H1 (cell line): ENCODE measurements at regions not wholly inside any gene's neighbourhood (a gene's known extent, or its start where the extent isn't known, plus 50 kb on each side); places are given as distances from the start of the nearest gene placed in this dataset.

Experiments
- CTCF ChIA-PET: fragments of 300-600 bp; sonication (Branson Sonifier 250); formaldehyde crosslinking; loops from one replicate; lab custom pipeline; 2021; ENCODE audit not compliant: partially characterized antibody; lab: Charles Lee
- POLR2A ChIA-PET: fragments of 300-600 bp; sonication (Branson Sonifier 250); formaldehyde crosslinking; loops from one replicate; lab custom pipeline; 2021; ENCODE audit warnings: inconsistent platforms; ENCODE audit not compliant: partially characterized antibody; lab: Charles Lee
- DNase-seq, 2 experiments: peaks; one replicate each; pipeline versions ENCODE4 v3.0.0 to v3.0.0-alpha.2; 2010 to 2022; ENCODE audit warnings: low spot score in 2 of 2, low read depth in 1 of 2, mixed read lengths in 1 of 2
- FAIRE-seq: peaks from 2 replicates; lab custom pipeline; 2011; peaks lifted over from hg19 to GRCh38; lab: Jason Lieb, UNC
- H2AFZ ChIP-seq: 2 replicates; pipeline ENCODE4 v1.8.1; 2012; ENCODE audit warnings: low read length, inconsistent platforms
- H2AK5ac ChIP-seq: 2 replicates; pipeline ENCODE4 v1.6.1; 2013; ENCODE audit warnings: low read depth, low read length
- H2BK120ac ChIP-seq: replicated peaks from 2 replicates; pipeline ENCODE3; 2013; ENCODE audit warnings: low read depth, low read length, inconsistent platforms
- H2BK12ac ChIP-seq: 2 replicates; pipeline ENCODE4 v1.6.1; 2013; ENCODE audit warnings: low read depth, low read length
- H2BK15ac ChIP-seq: 2 replicates; pipeline ENCODE4 v1.6.1; 2013; ENCODE audit warnings: low read length
- H2BK20ac ChIP-seq: 2 replicates; pipeline ENCODE4 v1.6.1; 2013; ENCODE audit warnings: low read length
- H2BK5ac ChIP-seq: 2 replicates; pipeline ENCODE4 v1.6.1; 2013; ENCODE audit warnings: low read depth, low read length
- H3K14ac ChIP-seq: 2 replicates; pipeline ENCODE4 v1.6.1; 2013; ENCODE audit warnings: inconsistent platforms; ENCODE audit not compliant: insufficient read length
- H3K18ac ChIP-seq: 2 replicates; pipeline ENCODE4 v1.6.1; 2013; ENCODE audit warnings: low read length; ENCODE audit errors: extremely low read depth
- H3K23ac ChIP-seq: 2 replicates; pipeline ENCODE4 v1.6.1; 2013; ENCODE audit warnings: inconsistent platforms; ENCODE audit not compliant: insufficient read length
- H3K23me2 ChIP-seq: 2 replicates; pipeline ENCODE4 v1.6.1; 2013; ENCODE audit warnings: low read depth, low read length
- H3K27ac ChIP-seq: 2 replicates; pipeline ENCODE4 v1.6.1; 2011; ENCODE audit warnings: low read depth, low read length, inconsistent platforms
- H3K27me3 ChIP-seq, 4 experiments: replicated peaks in 1 of 4; 1 replicate in 1 of 4; 2 replicates in 3 of 4; pipeline versions ENCODE4 v1.6.1 to v1.8.1; 2011 to 2013; ENCODE audit warnings: low read length in 3 of 4, mild to moderate bottlenecking in 3 of 4, inconsistent platforms in 2 of 4, mixed read lengths in 2 of 4, moderate library complexity in 1 of 4; ENCODE audit not compliant: control insufficient read depth in 3 of 4, insufficient read depth in 3 of 4; ENCODE audit errors: extremely low read depth in 1 of 4
- H3K36me3 ChIP-seq, 4 experiments: 2 replicates each; pipeline versions ENCODE4 v1.6.1 to v1.8.1; 2011 to 2013; ENCODE audit warnings: mild to moderate bottlenecking in 4 of 4, low read length in 3 of 4, moderate library complexity in 2 of 4, control low read depth in 1 of 4, inconsistent platforms in 1 of 4; ENCODE audit not compliant: insufficient read depth in 4 of 4, control insufficient read depth in 2 of 4
- H3K4ac ChIP-seq: replicated peaks from 2 replicates; pipeline ENCODE3; 2013; ENCODE audit warnings: low read length, low read depth, mixed read lengths, inconsistent platforms; ENCODE audit not compliant: insufficient read length
- H3K4me1 ChIP-seq, 4 experiments: replicated peaks in 1 of 4; 1 replicate in 1 of 4; 2 replicates in 3 of 4; pipeline versions ENCODE4 v1.6.1 to v1.8.1; 2011 to 2013; ENCODE audit warnings: low read length in 3 of 4, inconsistent platforms in 2 of 4, mixed read lengths in 1 of 4; ENCODE audit not compliant: insufficient read depth in 4 of 4, control insufficient read depth in 3 of 4
- H3K4me2 ChIP-seq, 2 experiments: 2 replicates each; pipeline versions ENCODE4 v1.6.1 to v1.8.1; 2011 to 2013; ENCODE audit warnings: low read depth in 2 of 2, low read length in 2 of 2, control low read depth in 1 of 2, inconsistent platforms in 1 of 2, mild to moderate bottlenecking in 1 of 2; ENCODE audit not compliant: insufficient read depth in 1 of 2
- H3K4me3 ChIP-seq, 4 experiments: fragments of 200-600, 300-600 bp in 1 of 4; sonication (generic), shearing (Covaris generic), sonication (Bioruptor Twin) in 1 of 4; 2 replicates each; pipeline versions ENCODE4 v1.5.1 to v1.8.1; 2011 to 2016; ENCODE audit warnings: low read length in 4 of 4, low read depth in 3 of 4, control low read depth in 2 of 4, inconsistent platforms in 2 of 4, mild to moderate bottlenecking in 2 of 4, mixed read lengths in 1 of 4, moderate library complexity in 1 of 4; ENCODE audit not compliant: insufficient read depth in 2 of 4; ENCODE audit errors: extremely low read depth in 1 of 4
- H3K56ac ChIP-seq: replicated peaks from 2 replicates; pipeline ENCODE3; 2013; ENCODE audit warnings: low read depth, mild to moderate bottlenecking, mixed read lengths, low read length, inconsistent platforms; ENCODE audit not compliant: insufficient read length
- H3K79me1 ChIP-seq: 2 replicates; pipeline ENCODE4 v1.6.1; 2013; ENCODE audit warnings: low read depth, low read length, control low read depth
- H3K79me2 ChIP-seq, 2 experiments: 2 replicates each; pipeline versions ENCODE4 v1.6.1 to v1.8.1; 2012 to 2013; ENCODE audit warnings: low read length in 2 of 2, mild to moderate bottlenecking in 2 of 2, inconsistent platforms in 1 of 2; ENCODE audit not compliant: insufficient read depth in 2 of 2, control insufficient read depth in 1 of 2
- H3K9ac ChIP-seq, 4 experiments: replicated peaks in 1 of 4; 1 replicate in 1 of 4; 2 replicates in 3 of 4; pipeline versions ENCODE4 v1.6.1 to v1.8.1; 2011 to 2013; ENCODE audit warnings: low read depth in 3 of 4, low read length in 3 of 4, control low read depth in 2 of 4, mild to moderate bottlenecking in 2 of 4, moderate library complexity in 2 of 4, inconsistent platforms in 1 of 4; ENCODE audit errors: extremely low read depth in 1 of 4
- H3K9me3 ChIP-seq, 2 experiments: 2 replicates each; pipeline versions ENCODE4 v1.6.1 to v1.8.1; 2012 to 2013; ENCODE audit warnings: mild to moderate bottlenecking in 2 of 2, moderate library complexity in 2 of 2, control low read depth in 1 of 2, inconsistent platforms in 1 of 2, low read depth in 1 of 2, low read length in 1 of 2, mixed read lengths in 1 of 2; ENCODE audit not compliant: insufficient read depth in 2 of 2
- H4K20me1 ChIP-seq, 2 experiments: replicated peaks in 1 of 2; 2 replicates each; pipeline versions ENCODE3 to v1.8.1; 2011 to 2013; ENCODE audit warnings: inconsistent platforms in 2 of 2, low read length in 2 of 2, mild to moderate bottlenecking in 1 of 2; ENCODE audit not compliant: insufficient read depth in 2 of 2, control insufficient read depth in 1 of 2
- H4K5ac ChIP-seq: 2 replicates; pipeline ENCODE4 v1.6.1; 2013; ENCODE audit warnings: low read length, low read depth, mixed read lengths, inconsistent platforms; ENCODE audit not compliant: insufficient read length
- H4K8ac ChIP-seq: 2 replicates; pipeline ENCODE4 v1.8.0; 2013; ENCODE audit warnings: mild to moderate bottlenecking, moderate library complexity, low read length, inconsistent platforms; ENCODE audit not compliant: insufficient read depth; ENCODE audit errors: extremely low read depth
- H4K91ac ChIP-seq: replicated peaks from 2 replicates; pipeline ENCODE3; 2013; ENCODE audit warnings: low read length, mixed read lengths, inconsistent platforms; ENCODE audit not compliant: insufficient read length
- CHD1 ChIP-seq: IDR thresholded peaks from 2 replicates; pipeline ENCODE4 v1.6.1; 2012; ENCODE audit warnings: low read depth, low read length, improper control_type of control experiment
- CREB1 ChIP-seq: IDR thresholded peaks from 2 replicates; pipeline ENCODE4 v1.6.1; 2012; ENCODE audit warnings: inconsistent platforms
- EGR1 ChIP-seq: IDR thresholded peaks from 2 replicates; pipeline ENCODE4 v1.6.1; 2011; ENCODE audit warnings: low read depth, low read length, borderline replicate concordance
- HDAC6 ChIP-seq: IDR thresholded peaks from one replicate; pipeline ENCODE4 v1.7.1; 2012; ENCODE audit warnings: low read depth, mild to moderate bottlenecking, inconsistent platforms, low read length, moderate library complexity
- NRF1 ChIP-seq: IDR thresholded peaks from 2 replicates; pipeline ENCODE4 v1.6.1; 2011; ENCODE audit warnings: mild to moderate bottlenecking, low read depth, low read length, improper control_type of control experiment
- POLR2AphosphoS5 ChIP-seq: IDR thresholded peaks from 2 replicates; pipeline ENCODE4 v1.6.1; 2011; ENCODE audit warnings: low read depth, low read length
- RAD21 ChIP-seq, 2 experiments: IDR thresholded peaks in 1 of 2; conservative IDR thresholded peaks in 1 of 2; 2 replicates each; pipeline ENCODE4 v1.6.1; 2011; ENCODE audit warnings: low read depth in 2 of 2, low read length in 2 of 2, improper control_type of control experiment in 1 of 2, inconsistent platforms in 1 of 2, mild to moderate bottlenecking in 1 of 2, moderate library complexity in 1 of 2
- RFX5 ChIP-seq: IDR thresholded peaks from 2 replicates; pipeline ENCODE4 v1.6.1; 2011; ENCODE audit warnings: low read depth, low read length, improper control_type of control experiment, borderline replicate concordance
- SRF ChIP-seq: IDR thresholded peaks from 2 replicates; pipeline ENCODE4 v1.6.1; 2011; ENCODE audit warnings: mild to moderate bottlenecking, low read depth, low read length, moderate library complexity
- SUZ12 ChIP-seq: fragments of 200-600 bp; sonication (generic); IDR thresholded peaks from 2 replicates; pipeline ENCODE4 v1.6.1; 2012; ENCODE audit warnings: mild to moderate bottlenecking, inconsistent platforms, low read length, moderate library complexity, mixed read lengths
- TF ChIP-seq, protein P1 (sequence below), 3 experiments: IDR thresholded peaks; 1 replicate in 2 of 3; 2 replicates in 1 of 3; pipeline versions ENCODE4 v1.5.1 to v1.6.1; 2011; ENCODE audit warnings: low read length in 3 of 3, mild to moderate bottlenecking in 3 of 3, inconsistent platforms in 2 of 3, low read depth in 1 of 3, moderate library complexity in 1 of 3; ENCODE audit not compliant: insufficient read depth in 1 of 3; ENCODE audit errors: control extremely low read depth in 1 of 3
- TF ChIP-seq, protein P2 (sequence below): IDR thresholded peaks from 2 replicates; pipeline ENCODE4 v1.6.1; 2011; ENCODE audit warnings: low read length, improper control_type of control experiment

DNA sequence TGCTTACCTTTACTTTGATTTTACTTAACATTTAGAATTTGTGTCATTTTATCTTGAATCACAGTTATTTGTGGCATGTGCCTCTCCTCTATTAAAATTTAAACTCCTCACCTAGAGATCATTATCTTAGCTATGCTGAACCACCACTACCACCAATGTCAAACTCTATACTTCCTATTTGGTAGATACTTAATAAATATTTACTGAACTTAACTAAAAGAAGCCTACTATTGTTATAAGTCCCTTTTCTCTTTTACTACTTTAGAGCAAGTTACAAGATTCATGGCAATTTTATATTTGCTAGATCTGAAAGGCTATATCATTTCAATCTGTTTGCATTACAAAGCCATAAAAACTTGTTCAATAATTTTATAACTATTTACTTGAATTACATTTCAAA lies 273.3 kb upstream of the CCNH start:
- no peaks in the 10 kb centered on the region for H3K4me1 ChIP-seq
- no peak overlapping the region for H3K18ac ChIP-seq
- no peak overlapping the region for H4K8ac ChIP-seq
- ChIA-PET CTCF (interaction anchor here (0.6 kb wide), 1 partner anchor 1329 kb away, joined by 3 read pairs; no protein-coding TSS in a partner anchor), POLR2A (no interaction called here)
- H2BK15ac ChIP-seq: no peak overlapping the region
- no peak overlapping the region for H4K91ac ChIP-seq
- no peak overlapping the region for H2BK120ac ChIP-seq
- no peak overlapping the region for H3K4me3 ChIP-seq
- H3K4ac ChIP-seq: no peak overlapping the region
- H2AK5ac ChIP-seq: no peak overlapping the region
- no peak overlapping the region for H3K23ac ChIP-seq
- H2AFZ ChIP-seq: no peak overlapping the region
- no peak overlapping the region for H3K27ac ChIP-seq
- no peak overlapping the region for H3K9ac ChIP-seq
- H3K79me2 ChIP-seq: no peaks in the 10 kb centered on the region
- H3K4me2 ChIP-seq: no peak overlapping the region
- H3K9me3 ChIP-seq: no peaks in the 10 kb centered on the region; a peak in 1 of 4 replicates
- no peaks in the 10 kb centered on the region for H3K23me2 ChIP-seq
- H2BK5ac ChIP-seq: no peak overlapping the region
- no peak overlapping the region for H4K5ac ChIP-seq
- H4K20me1 ChIP-seq: no peaks in the 10 kb centered on the region
- no peak overlapping the region for H3K56ac ChIP-seq
- H2BK20ac ChIP-seq: no peak overlapping the region
- no peak overlapping the region for H2BK12ac ChIP-seq
- no peak for FAIRE-seq
- H3K79me1 ChIP-seq: no peaks in the 10 kb centered on the region
- H3K27me3 ChIP-seq: no peaks in the 10 kb centered on the region
- DNase-seq: no peak
- H3K14ac ChIP-seq: no peak overlapping the region
- no peaks in the 10 kb centered on the region for H3K36me3 ChIP-seq
- TF ChIP-seq RFX5: no peak
- TF ChIP-seq, protein P1, sequence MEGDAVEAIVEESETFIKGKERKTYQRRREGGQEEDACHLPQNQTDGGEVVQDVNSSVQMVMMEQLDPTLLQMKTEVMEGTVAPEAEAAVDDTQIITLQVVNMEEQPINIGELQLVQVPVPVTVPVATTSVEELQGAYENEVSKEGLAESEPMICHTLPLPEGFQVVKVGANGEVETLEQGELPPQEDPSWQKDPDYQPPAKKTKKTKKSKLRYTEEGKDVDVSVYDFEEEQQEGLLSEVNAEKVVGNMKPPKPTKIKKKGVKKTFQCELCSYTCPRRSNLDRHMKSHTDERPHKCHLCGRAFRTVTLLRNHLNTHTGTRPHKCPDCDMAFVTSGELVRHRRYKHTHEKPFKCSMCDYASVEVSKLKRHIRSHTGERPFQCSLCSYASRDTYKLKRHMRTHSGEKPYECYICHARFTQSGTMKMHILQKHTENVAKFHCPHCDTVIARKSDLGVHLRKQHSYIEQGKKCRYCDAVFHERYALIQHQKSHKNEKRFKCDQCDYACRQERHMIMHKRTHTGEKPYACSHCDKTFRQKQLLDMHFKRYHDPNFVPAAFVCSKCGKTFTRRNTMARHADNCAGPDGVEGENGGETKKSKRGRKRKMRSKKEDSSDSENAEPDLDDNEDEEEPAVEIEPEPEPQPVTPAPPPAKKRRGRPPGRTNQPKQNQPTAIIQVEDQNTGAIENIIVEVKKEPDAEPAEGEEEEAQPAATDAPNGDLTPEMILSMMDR (IDR thresholded peaks at IDR 0.05; ENCODE audit: control extremely low read depth in 1 of 3, insufficient read depth in 1 of 3, low read depth in 1 of 3, low read length in 3 of 3): no peak
- no peak for TF ChIP-seq SUZ12
- no peak for TF ChIP-seq HDAC6
- no peak for TF ChIP-seq RAD21 (IDR thresholded peaks at IDR 0.05 in 1 of 2, conservative IDR thresholded peaks at IDR 0.05 in 1 of 2; ENCODE audit: low read depth in 2 of 2, low read length in 2 of 2)
- TF ChIP-seq CHD1: no peak
- no peak for TF ChIP-seq POLR2AphosphoS5
- TF ChIP-seq, protein P2, sequence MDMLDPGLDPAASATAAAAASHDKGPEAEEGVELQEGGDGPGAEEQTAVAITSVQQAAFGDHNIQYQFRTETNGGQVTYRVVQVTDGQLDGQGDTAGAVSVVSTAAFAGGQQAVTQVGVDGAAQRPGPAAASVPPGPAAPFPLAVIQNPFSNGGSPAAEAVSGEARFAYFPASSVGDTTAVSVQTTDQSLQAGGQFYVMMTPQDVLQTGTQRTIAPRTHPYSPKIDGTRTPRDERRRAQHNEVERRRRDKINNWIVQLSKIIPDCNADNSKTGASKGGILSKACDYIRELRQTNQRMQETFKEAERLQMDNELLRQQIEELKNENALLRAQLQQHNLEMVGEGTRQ: no peak
- no peak for TF ChIP-seq EGR1
- no peak for TF ChIP-seq CREB1
- TF ChIP-seq SRF: no peak
- no peak for TF ChIP-seq NRF1
